ENCODE measurements at regions not wholly inside any gene's neighbourhood (a gene's known extent, or its start where the extent isn't known, plus 50 kb on each side); places are given as distances from the start of the nearest gene placed in this dataset.
A peak's percentile ranks its signal among the peaks of the same experiment; 100 is the strongest.

- CTCF ChIA-PET = interaction anchor here (0.5 kb wide), 1 partner anchor 1514 kb away, joined by 3 read pairs; no protein-coding TSS in a partner anchor
- BruUV-seq (replicated peaks) = no TSS peak
- Histone ChIP-seq H3K27me3 (replicated peaks in 1 of 2; ENCODE audit: control insufficient read depth in 2 of 2, insufficient read depth in 2 of 2, low read length in 1 of 2) (no peaks in the 10 kb centered on the region), H3K9me3 (replicated peaks; ENCODE audit: control insufficient read depth, insufficient read depth, low read length) (no peaks in the 10 kb centered on the region), H3K4me2 (ENCODE audit: control insufficient read depth, insufficient read depth) (no peak overlapping the region), H3K4me3 (no peak overlapping the region), H3K36me3 (ENCODE audit: control insufficient read depth in 2 of 2, insufficient read depth in 2 of 2, low read length in 1 of 2) (no peaks in the 10 kb centered on the region), H3K79me2 (ENCODE audit: control insufficient read depth, insufficient read depth, low read length) (no peaks in the 10 kb centered on the region), H3K4me1 (ENCODE audit: control insufficient read depth, insufficient read depth, low read length) (no peaks in the 10 kb centered on the region), H3K27ac (ENCODE audit: control insufficient read depth, insufficient read depth) (no peak overlapping the region), H4K20me1 (ENCODE audit: control insufficient read depth, insufficient read depth) (no peaks in the 10 kb centered on the region), H3K9ac (ENCODE audit: control insufficient read depth, insufficient read depth, low read length) (no peak overlapping the region), H2AFZ (ENCODE audit: control insufficient read depth, low read depth, low read length) (no peak overlapping the region)
- ATAC-seq (no peak), DNase-seq (ENCODE audit: low read depth, low spot score) (no peak), FAIRE-seq (no peak)
- TF ChIP-seq CREM (IDR thresholded peaks at IDR 0.05; ENCODE audit: low read depth) = no peak
- peak; percentile 75 for TF ChIP-seq CREB1 (IDR thresholded peaks at IDR 0.05; ENCODE audit: low read depth)
- TF ChIP-seq GABPA (IDR thresholded peaks at IDR 0.05; ENCODE audit: low read depth) = 0 out of 2 replicates have a peak, but pooled peaks have one; percentile 23
- TF ChIP-seq ETV6 (conservative IDR thresholded peaks at IDR 0.05 in 1 of 2, IDR thresholded peaks at IDR 0.05 in 1 of 2; ENCODE audit: borderline replicate concordance in 1 of 2, low read depth in 1 of 2) = no peak
- TF ChIP-seq NR2C2 (IDR thresholded peaks at IDR 0.05; ENCODE audit: borderline replicate concordance, control insufficient read depth, insufficient read length, low read depth) = no peak
- TF ChIP-seq RUNX3 (IDR thresholded peaks at IDR 0.05; ENCODE audit: low read length) = peak; percentile 35; the same call in 1 of the 2 replicates
- no peak for TF ChIP-seq CHD1 (IDR thresholded peaks at IDR 0.05; ENCODE audit: low read depth, low read length)
- no peak for TF ChIP-seq ATF7 (IDR thresholded peaks at IDR 0.05; ENCODE audit: low read depth)
- TF ChIP-seq POLR2AphosphoS2 (IDR thresholded peaks at IDR 0.05; ENCODE audit: low read depth, low read length) = no peak
- no peak for TF ChIP-seq CBX3 (IDR thresholded peaks at IDR 0.05; ENCODE audit: borderline replicate concordance, low read depth)
- TF ChIP-seq CUX1 (IDR thresholded peaks at IDR 0.05; ENCODE audit: insufficient replicate concordance, low read depth, low read length) = no peak
- no peak for TF ChIP-seq USF2 (IDR thresholded peaks at IDR 0.05; ENCODE audit: borderline replicate concordance, low read depth, low read length)
- in situ Hi-C loops (cut with MboI) = no loop called here
- POLR2A ChIA-PET = no interaction called here
- 14% methylated on average over 6 of the region's 6 CpGs for WGBS (ENCODE audit: insufficient coverage, insufficient replicate concordance, low lambda C conversion rate, missing lambda C conversion rate)
- SMC1A ChIA-PET (ENCODE audit: uncharacterized antibody, unreplicated experiment) = no interaction called here
- RAD21 ChIA-PET (ENCODE audit: unreplicated experiment) = no interaction called here
- intact Hi-C loops (cut with micrococcal nuclease; ENCODE audit: unreplicated experiment) = no loop called here
Observed at GRCh38 chr5:52725065-52725746, 62.5 kb upstream of the ITGA1 start.
